OCI-M2 (cell line): ENCODE measurements at regions not wholly inside any gene's neighbourhood (a gene's known extent, or its start where the extent isn't known, plus 50 kb on each side); places are given as distances from the start of the nearest gene placed in this dataset.

ENCODE experiments used
- DNase-seq: peaks from one replicate; lab custom pipeline; 2025; ENCODE audit not compliant: unreplicated experiment; lab: John Stamatoyannopoulos, UW

DNA sequence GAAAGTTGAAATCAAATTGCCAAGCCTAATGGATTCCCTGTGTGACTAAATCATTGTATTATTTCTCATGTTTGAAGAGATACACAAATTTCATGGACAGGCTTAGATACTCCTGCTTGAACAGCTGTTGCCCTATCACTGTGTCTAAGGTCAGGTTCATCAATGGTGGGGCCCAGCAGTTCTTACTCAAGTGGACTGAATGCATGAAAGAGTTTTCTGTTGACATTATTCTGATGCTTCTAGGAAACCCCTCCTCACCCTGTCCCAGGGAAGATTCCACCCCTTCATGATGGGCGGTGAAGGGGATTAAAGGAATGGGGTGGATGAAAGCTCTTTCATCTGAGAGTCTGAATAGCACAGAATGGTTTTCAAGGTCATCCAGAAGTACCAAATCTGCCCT is 148.8 kb downstream of the INO80D start:
- DNase-seq, result no peak

DNA sequence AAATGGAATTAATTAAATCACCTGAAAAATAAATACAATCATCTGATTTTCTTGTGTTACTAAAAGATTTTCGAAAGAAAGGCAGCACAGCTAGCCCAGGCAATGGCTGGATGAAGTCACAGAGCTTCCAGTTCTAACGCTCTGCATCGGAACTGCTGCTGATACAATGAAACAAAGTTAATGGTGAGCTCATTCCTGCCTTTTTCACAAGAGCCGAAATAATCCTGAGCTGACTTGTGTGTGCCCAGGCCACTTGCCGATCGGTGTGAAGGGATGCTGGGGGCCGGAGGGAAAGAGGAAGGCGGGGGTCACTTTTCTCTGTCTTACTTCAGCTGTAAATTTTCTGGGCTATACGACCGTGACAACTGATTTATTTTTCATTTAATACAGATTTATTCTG is 149.5 kb downstream of the INO80D start:
- DNase-seq, result no peak

DNA sequence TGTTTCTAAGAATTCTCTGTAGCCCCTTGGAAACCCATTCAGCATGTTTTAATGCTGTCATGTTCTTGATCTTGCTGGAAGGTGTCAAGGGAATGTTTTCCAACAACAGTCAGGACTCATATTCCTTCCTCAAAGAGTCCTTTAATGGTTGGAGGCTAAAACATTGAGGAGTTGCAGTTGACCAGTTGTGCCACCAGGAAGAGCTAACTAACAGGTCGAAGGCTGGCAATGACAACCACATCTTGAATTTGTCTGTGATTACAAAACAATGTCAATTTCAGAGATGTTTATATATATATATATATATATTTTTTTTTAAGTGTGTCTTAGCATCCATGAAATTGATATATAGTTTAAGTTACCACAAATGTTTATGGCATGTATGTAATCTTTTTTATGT is 151.5 kb downstream of the INO80D start:
- no peak for DNase-seq

DNA sequence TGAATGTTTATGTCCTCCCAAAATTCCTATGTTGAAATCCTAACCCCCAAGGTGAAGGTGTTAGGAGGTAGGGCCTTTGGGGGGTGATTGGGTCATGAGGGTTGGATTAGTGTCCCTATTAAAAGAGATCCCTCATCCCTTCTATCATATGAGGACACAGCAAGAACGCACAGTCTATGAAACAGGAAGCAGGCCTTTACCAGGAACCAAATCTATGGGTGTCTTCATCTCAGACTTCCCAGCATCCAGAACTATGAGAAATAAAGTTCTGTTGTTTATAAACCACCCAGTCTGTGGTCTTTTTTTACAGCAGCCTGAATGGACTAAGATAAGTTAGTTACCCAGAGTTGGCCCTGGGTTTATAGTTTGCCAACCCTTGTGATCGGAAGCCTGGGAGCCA is 153.1 kb downstream of the INO80D start:
- DNase-seq, result no peak

DNA sequence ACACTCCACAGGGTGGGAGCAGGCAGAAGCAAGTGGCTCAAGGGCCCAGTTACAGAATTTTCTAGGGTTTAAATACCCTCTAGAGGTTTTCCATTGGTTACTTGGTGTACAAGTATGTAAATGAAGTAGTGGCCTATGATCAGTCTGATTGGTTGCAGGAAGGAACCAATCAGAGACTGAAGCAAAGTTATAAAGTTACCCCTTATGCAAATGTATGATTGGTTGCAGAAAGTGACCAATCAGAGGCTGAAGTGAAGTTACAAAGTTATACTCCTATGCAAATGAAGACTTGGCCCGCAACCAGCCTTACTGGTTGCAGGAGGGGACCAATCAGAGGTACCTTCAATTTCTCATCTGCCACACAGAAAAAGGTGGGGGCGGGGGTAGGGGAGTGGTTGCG is 154.6 kb downstream of the INO80D start:
- no peak for DNase-seq

DNA sequence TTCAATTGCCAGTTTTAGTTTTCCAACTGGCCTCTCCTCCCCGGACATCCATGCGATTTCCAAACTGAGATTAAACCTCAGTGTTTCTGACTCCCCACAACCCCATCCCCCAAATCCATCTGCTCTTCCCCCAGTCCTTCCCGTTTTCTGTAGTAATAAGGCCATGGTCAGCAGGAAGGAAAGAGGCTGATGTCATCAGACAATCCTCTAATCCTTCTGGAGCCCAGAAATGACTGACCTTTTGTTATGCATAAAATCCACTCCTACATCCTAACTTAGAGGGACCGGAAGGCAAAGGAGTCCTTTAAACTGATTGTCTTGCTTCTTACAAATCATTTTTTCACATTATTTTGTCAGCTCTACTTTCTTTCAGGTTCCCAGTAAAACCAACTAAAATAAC is 155.8 kb downstream of the INO80D start:
- no peak for DNase-seq

DNA sequence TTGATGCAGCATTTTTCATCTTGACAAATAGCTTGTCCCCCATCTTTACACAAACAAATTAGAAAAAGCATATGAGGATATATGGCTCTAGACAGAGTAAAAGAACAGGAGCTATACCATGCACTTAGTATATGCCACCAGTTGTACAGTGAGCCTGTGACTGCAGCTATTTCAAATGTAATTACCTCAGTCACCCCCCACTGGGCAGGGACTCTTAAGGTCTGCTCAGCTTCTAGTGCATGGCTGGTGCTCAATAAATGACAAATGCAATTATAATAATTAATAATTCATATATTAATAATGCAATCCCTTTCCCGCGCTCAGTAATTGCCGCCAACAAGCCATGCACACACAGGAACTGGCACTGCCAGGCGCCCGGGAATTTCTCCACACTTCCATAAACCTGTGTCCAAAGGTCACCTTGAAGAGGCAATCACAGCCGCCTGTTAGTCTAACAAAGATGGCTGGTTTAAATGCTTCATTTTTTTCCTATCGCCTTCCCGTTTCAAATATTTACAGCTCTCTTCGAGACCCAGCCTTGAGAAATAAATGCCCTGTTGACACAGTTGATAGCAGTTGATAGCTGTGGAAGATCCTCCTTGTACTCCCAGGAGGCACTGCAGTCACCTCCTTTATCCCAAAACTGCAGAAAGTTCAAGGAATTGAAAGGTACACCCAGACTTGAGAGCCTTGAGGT is 156.6 kb downstream of the INO80D start:
- DNase-seq, result no peak

DNA sequence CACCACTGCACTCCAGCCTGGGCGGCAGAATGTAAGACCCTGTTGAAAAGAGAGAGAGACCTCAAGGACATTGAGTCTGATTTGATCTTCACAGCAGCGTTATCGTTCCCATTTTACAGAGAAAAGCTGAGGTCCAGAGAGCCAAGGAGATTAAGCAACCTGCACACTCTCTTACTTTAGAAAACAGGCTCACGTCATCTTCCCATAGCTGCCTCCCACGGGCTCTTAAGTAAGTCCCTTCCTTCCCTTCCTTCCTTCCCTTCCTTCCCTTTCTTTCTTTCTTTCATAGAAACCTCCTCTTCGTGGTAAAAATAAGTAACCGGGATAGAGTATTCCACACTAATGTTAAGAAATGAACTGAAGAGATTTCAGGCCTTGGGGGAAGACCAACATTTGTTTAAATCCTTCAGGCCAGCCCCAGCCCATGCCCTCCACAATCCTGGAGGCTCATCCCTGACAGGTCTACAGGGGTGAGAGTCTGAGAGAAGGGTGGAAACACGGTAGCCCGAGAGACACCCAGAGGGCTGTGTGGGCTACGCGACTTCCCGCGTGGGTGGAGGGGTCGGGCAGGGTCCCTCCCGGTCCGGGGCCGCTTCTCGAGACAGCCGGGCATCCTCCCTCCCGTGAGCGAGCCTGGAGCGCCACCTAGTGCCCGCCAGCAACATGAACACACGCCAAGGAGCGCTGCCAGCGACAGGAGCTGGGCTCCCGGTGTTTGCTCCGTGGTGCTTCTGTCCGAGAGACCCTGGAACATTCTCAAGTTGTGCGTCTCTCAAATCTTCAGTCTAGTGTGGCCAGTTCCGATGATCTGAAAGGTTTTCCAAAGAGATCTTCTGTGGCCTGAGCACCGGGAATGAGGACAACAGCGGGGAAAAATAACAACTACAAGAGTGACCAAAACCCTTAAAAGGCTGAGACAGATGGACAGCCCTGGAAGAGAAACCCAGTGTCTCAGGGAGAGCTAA is 160.3 kb downstream of the INO80D start:
- peak; percentile 13 for DNase-seq

DNA sequence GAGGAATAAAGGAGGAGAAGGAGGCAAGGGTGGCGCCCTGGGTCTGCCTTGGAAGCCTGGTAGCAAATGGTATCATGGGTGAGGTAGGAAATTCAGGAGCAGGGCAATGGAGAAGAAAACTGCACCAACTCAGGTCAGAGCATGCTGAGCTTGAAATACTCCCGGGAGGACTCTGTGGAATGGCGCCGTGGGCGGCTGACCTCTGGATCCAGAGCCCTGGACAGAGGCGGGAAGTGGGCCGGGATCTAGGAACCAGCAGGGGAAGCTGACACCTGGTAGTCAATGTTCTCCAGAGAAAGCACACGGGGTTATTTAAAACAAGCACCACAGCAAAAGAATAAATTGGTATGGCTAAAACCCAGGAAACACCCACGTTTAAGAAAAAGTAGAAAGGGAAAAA is 161.3 kb downstream of the INO80D start:
- DNase-seq, result no peak

DNA sequence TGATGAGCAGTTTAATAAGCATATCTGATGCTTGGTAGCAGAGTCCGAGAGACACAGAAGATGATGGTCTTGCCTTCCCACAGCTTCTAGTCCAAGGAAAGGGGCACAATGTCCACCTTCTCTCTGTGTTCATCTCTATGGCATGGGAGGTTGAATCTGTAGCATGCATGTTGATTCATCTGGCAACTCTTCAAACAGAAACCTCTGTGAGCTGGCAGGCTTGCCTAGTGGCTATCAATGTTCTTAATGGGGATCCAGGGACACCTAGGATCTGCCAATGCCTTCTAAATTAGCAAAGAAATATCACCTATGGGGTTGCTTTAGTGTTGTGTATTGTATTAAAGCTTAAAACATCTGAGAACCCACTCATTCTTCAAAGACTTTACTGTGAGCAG is 170.8 kb downstream of the INO80D start:
- DNase-seq, result no peak

DNA sequence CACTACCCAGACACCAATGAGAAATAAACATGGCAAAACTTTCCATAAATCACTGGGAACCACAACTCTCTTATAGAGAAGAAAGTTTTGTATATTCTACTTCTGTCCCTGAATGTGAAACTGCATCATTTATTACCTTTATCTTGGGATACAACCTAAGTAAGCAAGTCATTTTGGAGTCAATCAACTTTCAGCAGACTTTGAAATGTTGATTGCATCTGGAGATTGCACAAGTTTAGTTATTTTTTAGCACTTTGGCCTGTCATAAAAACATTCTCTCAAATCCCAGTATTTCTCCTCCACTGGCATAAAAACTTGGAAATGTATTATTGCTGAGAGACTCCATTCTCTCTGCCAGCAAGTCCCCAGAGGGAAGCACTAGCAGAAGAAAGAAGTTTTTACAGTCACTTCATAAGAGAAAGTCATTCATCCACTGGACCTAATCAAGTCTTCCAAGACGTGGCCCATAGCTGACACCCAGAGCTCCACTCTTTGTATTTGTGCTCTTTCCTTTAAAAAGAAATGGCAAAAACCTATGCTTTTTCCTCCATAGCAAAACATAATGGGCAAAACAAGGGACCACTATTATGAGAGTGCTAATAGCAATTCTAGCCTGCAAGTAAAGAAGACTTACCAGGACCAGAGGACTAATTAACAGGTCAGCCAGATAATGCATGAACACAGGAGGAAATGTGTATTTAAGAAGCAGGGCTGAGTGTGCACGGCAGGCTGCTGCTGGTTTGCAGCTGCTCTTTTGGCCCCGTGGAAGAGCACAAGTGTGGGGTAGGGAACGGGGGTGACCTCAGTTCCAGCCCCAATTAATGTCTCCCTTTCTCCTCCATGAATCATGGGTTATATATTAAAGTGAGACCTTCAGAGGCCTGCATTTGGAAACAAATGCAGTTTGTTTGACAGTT is 171.5 kb downstream of the INO80D start:
- DNase-seq, result no peak

DNA sequence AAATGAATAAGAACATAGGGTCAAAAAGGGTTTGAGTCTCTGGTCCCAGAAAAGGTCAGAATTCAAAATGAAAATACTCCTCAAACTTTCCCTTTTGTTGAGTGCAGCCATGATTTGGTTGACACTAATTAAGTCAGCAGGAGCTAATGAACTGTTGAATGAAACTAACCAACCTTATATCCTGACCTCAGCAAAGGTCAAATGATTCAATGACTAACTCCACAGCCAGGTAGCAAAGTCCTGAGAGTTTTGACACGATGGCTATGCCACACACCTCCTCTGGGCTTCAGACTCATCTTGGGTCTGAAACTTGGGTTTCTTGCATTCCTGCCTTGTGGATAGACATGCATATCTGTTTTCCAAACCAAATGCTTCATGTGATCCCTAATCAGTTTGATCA is 172.3 kb downstream of the INO80D start:
- DNase-seq, result no peak

DNA sequence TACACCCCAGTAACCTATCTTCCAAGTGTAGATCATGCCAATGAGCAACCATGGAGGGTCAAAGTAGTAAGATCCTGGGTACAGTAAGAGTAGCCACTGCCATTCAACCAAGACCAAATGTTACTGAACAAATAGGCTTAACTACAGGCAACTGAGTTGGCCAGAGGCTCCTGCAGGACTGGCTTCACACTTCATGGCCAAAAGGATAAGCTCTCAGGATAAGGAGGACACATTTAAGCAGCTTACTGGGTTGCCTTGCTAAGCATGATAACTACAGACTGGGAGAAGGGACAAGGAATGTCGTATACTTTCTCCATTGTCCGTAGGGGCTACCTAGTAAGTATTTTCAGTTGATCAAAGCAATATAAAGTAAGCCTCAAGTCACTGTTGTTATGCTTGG is 174.7 kb downstream of the INO80D start:
- DNase-seq, result no peak

DNA sequence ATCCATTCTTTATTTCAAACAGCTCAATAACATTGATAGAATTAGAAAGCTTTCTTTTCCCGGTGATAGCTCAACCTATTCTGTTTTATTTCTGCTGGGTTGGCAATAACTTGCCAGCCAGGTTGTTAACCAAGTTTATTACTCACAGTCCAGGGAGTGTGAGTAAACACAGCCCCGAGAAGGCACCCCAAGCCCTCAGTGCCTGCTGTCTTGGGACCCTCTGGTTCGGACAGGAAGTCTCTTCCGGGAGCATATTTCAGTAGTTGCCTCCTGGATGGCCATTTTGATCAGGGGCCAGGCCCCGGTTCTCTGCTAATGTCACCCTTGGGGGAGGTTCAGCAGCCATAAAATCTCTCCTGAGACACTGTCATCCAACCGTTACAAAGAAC is 176.8 kb downstream of the INO80D start:
- DNase-seq, result no peak

DNA sequence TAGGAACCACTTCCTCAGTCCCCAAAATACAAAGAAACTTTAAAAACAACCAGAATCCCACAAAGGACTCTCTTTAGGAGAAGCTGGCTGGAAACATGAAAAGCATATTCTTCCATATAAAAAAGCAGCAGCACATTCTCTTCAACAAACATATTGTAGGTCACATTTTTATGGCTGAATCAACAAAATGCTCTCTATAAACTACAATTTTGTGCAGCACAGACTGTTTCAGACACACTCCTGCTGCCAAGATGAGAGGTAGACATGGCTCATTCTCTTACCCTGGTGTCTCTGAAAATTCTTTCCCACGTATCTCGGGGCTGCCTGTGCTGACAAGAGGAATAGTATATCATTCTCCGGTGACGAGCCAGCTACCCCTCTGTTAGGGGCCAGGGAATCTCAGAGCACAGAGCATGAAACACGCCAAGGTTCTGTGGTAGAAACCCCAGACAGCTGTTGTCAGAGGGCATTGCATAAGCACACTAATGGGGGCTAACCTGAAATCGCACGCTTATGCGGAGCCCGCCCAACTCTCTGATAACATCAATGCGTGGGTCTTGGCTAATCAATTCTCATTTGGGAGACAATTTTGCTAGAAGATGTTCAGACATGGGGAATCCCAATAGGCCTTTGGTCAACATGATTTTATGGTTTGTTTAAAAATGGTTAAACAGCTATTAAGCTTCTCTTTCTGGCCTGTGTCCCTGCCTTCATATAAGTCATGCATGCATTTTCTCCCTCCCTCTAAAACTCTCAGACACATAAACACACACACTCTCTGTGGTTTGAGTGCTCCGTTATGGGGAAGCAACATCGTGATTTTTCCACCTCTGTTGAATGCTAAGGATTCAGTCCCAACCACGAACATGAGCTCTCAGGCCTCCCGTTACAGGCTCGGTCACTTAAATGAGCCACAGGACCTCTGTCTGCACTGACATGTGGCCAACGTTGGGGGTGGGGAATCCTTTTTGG is 177.5 kb downstream of the INO80D start:
- no peak for DNase-seq

DNA sequence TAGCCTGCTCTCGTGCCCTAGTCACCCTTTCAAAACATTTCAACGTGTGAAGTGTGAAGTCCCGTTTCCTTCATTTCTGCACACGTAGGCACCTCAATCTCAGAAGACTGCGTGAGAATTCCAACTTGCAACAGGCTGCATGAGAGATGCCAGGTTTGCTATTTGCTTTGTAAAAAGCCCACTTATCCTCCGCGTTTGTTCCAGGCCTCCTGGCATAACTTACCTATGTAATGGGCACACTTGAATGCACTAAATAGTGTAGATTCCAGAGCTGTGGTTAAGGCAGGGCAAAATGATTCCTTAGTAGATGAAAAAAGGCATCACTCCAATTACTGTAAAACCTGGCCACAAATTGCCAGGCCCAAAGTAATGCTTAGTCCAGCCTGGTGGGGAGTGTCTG is 179.6 kb downstream of the INO80D start:
- no peak for DNase-seq

DNA sequence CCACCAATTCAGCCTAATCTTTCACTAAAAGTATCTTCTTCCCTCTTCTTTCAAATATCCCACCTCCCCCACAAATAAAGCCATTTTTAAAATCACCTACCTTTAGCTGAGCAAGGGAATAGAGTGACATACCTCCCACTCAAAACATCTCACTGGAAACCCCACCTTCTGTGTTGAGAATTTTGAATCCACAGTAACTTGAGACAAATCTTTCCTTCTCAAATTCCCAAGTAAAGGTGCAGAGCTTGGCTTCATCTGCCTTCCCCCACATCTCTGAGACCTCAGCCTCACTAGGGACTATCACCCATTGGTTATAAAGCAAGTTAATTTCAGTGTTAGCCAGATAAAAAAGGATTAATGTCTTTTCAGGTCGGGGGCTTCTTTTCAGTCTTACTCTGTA is 180.4 kb downstream of the INO80D start:
- DNase-seq, result no peak

DNA sequence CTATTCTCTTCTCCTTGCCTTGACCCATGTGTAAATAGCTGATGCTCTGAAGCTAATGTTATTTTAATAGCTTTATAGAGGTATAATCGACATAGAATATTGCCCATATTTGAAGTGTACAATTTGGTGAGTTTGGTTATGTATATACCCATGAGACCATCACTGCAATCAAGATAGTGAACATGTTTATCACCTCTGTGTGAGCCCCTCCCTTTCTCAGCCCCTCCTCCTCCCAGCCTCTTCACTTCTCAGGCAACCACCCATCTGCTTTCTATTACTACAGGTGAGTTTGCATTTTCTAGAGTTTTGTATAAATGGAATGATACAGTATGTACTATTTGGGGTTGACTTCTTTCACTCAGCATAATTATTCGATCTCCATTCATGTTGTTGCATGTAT is 181.1 kb downstream of the INO80D start:
- DNase-seq, result no peak

DNA sequence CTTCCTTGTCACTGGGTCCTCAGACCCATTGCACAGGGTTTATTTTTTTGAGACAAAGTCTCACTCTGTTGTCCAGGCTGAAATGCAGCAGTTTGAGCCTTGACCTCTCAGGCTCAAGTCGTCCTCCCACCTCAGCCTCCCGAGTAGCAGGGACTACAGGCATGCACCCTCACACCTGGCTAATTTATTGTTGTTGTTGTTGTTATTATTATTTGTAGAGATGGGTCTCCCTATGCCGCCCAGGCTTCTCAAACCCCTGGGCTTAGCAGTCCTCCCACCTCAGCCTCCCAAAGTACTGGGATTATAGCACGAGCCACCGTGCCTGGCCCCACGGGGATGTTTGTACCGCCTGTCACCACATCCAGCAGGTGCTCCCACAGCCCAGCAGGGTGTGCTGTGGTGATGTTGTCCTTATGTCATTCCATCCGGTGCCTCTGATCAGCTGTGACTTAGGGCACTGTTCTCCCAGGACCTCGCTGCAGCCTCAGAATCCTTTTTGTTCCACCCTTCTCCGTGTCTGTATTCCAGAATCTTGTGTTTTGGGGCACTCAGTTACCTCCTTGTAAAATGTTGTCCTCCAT is 182.3 kb downstream of the INO80D start:
- no peak for DNase-seq

DNA sequence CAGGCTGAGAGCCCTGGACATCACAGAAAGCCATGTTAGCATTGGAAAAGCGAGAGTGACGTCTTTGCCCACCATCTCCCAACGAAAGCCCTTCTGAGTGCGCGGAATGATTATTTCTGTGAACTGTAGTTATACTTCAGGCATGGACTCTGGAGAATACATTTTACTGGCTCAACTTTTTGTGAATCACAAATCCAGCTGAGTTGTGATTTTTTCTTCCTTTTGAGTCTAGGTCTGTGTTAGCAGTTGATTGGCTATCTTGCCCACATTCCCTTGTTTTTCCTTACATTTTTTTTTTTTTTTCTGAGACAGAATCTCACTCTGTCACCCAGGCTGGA is 183.1 kb downstream of the INO80D start:
- no peak for DNase-seq
